Left ventricle myocardium inferior (tissue), 1 donor: ENCODE measurements at regions not wholly inside any gene's neighbourhood (a gene's known extent, or its start where the extent isn't known, plus 50 kb on each side); places are given as distances from the start of the nearest gene placed in this dataset.
A peak's percentile ranks its signal among the peaks of the same experiment; 100 is the strongest.

Experiments
- DNase-seq: peaks from one replicate; pipeline ENCODE4 v3.0.0-alpha.2; 2020
- H3K27ac ChIP-seq: fragments of 200-600 bp; replicated peaks from 2 replicates; pipeline ENCODE4 v1.8.0; 2021
- H3K27me3 ChIP-seq: fragments of 200-600 bp; 2 replicates; pipeline ENCODE4 v1.8.0; 2021; ENCODE audit warnings: low read depth
- H3K36me3 ChIP-seq: fragments of 200-600 bp; 2 replicates; pipeline ENCODE4 v1.8.0; 2021
- H3K4me1 ChIP-seq: fragments of 200-600 bp; 2 replicates; pipeline ENCODE4 v1.8.0; 2021
- H3K4me3 ChIP-seq: fragments of 200-600 bp; 2 replicates; pipeline ENCODE4 v1.8.0; 2021; ENCODE audit warnings: mild to moderate bottlenecking, moderate library complexity
- H3K9me3 ChIP-seq: fragments of 200-600 bp; replicated peaks from 2 replicates; pipeline ENCODE4 v1.8.0; 2021
- intact Hi-C: fragments of 100-400 bp; cut with micrococcal nuclease; formaldehyde crosslinking; loops from one replicate; pipeline ENCODE4 v1.11.0; 2022
- TF ChIP-seq, protein P1 (sequence below): fragments of 200-600 bp; IDR thresholded peaks from 2 replicates; pipeline ENCODE4 v1.8.0; 2021; ENCODE audit warnings: antibody characterized with exemption, mild to moderate bottlenecking, borderline replicate concordance
- donor health status: DM: no; HTN: yes; CAD: no; lungs with severe emphysema.

GRCh38 chr7:50872437-50872836, 89.7 kb upstream of the GRB10 start:
- intact Hi-C loops, result no loop called here
- Histone ChIP-seq H3K36me3 (no peaks in the 10 kb centered on the region), H3K27ac (no peak overlapping the region), H3K4me3 (no peak overlapping the region), H3K27me3 (no peaks in the 10 kb centered on the region), H3K4me1 (peaks cover 8% of the 10 kb centered on the region), H3K9me3 (no peaks in the 10 kb centered on the region)
- TF ChIP-seq, protein P1, sequence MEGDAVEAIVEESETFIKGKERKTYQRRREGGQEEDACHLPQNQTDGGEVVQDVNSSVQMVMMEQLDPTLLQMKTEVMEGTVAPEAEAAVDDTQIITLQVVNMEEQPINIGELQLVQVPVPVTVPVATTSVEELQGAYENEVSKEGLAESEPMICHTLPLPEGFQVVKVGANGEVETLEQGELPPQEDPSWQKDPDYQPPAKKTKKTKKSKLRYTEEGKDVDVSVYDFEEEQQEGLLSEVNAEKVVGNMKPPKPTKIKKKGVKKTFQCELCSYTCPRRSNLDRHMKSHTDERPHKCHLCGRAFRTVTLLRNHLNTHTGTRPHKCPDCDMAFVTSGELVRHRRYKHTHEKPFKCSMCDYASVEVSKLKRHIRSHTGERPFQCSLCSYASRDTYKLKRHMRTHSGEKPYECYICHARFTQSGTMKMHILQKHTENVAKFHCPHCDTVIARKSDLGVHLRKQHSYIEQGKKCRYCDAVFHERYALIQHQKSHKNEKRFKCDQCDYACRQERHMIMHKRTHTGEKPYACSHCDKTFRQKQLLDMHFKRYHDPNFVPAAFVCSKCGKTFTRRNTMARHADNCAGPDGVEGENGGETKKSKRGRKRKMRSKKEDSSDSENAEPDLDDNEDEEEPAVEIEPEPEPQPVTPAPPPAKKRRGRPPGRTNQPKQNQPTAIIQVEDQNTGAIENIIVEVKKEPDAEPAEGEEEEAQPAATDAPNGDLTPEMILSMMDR, result no peak
- no peak for DNase-seq

GRCh38 chr7:50869108-50869725, 86.5 kb upstream of the GRB10 start:
- no peak overlapping the region for H3K4me3 ChIP-seq
- no peaks in the 10 kb centered on the region for H3K36me3 ChIP-seq
- no peaks in the 10 kb centered on the region for H3K27me3 ChIP-seq
- no peaks in the 10 kb centered on the region for H3K9me3 ChIP-seq
- DNase-seq, result no peak
- intact Hi-C loops, result no loop called here
- H3K4me1 ChIP-seq, result peaks cover 20% of the 10 kb centered on the region
- H3K27ac ChIP-seq, result peak overlapping the region; percentile 16
- TF ChIP-seq, protein P1, result no peak

- DNase-seq, result no peak
- Histone ChIP-seq H3K4me3 (no peak overlapping the region), H3K27me3 (no peaks in the 10 kb centered on the region), H3K9me3 (no peaks in the 10 kb centered on the region), H3K36me3 (no peaks in the 10 kb centered on the region), H3K27ac (peak overlapping the region; percentile 16), H3K4me1 (peaks cover 20% of the 10 kb centered on the region)
- TF ChIP-seq, protein P1, result no peak
- intact Hi-C loops, result no loop called here
Observed at GRCh38 chr7:50868426-50869100, 85.9 kb upstream of the GRB10 start.

GRCh38 chr7:50867034-50867356, 84.3 kb upstream of the GRB10 start:
- Histone ChIP-seq H3K27me3 (no peaks in the 10 kb centered on the region), H3K9me3 (no peaks in the 10 kb centered on the region), H3K4me1 (peaks cover 20% of the 10 kb centered on the region), H3K36me3 (no peaks in the 10 kb centered on the region), H3K4me3 (no peak overlapping the region), H3K27ac (no peak overlapping the region)
- intact Hi-C loops, result no loop called here
- TF ChIP-seq, protein P1, result no peak
- DNase-seq, result no peak

GRCh38 chr7:50866343-50867033, 83.8 kb upstream of the GRB10 start:
- no peak for DNase-seq
- no peaks in the 10 kb centered on the region for H3K9me3 ChIP-seq
- intact Hi-C loops, result no loop called here
- H3K4me3 ChIP-seq, result no peak overlapping the region
- no peaks in the 10 kb centered on the region for H3K27me3 ChIP-seq
- TF ChIP-seq, protein P1, result no peak
- H3K36me3 ChIP-seq, result no peaks in the 10 kb centered on the region
- peaks cover 20% of the 10 kb centered on the region for H3K4me1 ChIP-seq
- no peak overlapping the region for H3K27ac ChIP-seq
